Neural cell (in vitro differentiated cells): ENCODE measurements at regions not wholly inside any gene's neighbourhood (a gene's known extent, or its start where the extent isn't known, plus 50 kb on each side); places are given as distances from the start of the nearest gene placed in this dataset.

Experiments
- CTCF ChIP-seq: fragments of 450-650 bp; IDR thresholded peaks from 2 replicates; pipeline ENCODE4 v1.5.1; 2014; ENCODE audit warnings: antibody characterized with exemption, mild to moderate bottlenecking, moderate library complexity; ENCODE audit not compliant: poor library complexity, severe bottlenecking
- MXI1 ChIP-seq: fragments of 450-650 bp; conservative IDR thresholded peaks from 2 replicates; pipeline ENCODE4 v1.6.1; 2014; ENCODE audit warnings: antibody characterized with exemption, mild to moderate bottlenecking; ENCODE audit not compliant: poor library complexity, severe bottlenecking
- POLR2AphosphoS5 ChIP-seq: IDR thresholded peaks from 2 replicates; pipeline ENCODE4 v1.6.1; 2012
- SMC3 ChIP-seq: fragments of 450-650 bp; conservative IDR thresholded peaks from 2 replicates; pipeline ENCODE4 v1.6.1; 2014; ENCODE audit warnings: antibody characterized with exemption, mild to moderate bottlenecking, moderate library complexity; ENCODE audit not compliant: poor library complexity
- TAF1 ChIP-seq: IDR thresholded peaks from 2 replicates; pipeline ENCODE4 v1.6.1; 2012; ENCODE audit warnings: low read depth

- TF ChIP-seq MXI1 (no peak), CTCF (no peak), TAF1 (no peak), POLR2AphosphoS5 (no peak), SMC3 (no peak)
Measured at GRCh38 chr7:18426564-18427226, 68.9 kb upstream of the HDAC9 start.
